ENCODE measurements at regions not wholly inside any gene's neighbourhood (a gene's known extent, or its start where the extent isn't known, plus 50 kb on each side); places are given as distances from the start of the nearest gene placed in this dataset.
"Not testable (repeated sequence)": the region's sequence is repeated elsewhere in the genome, so short reads cannot be mapped to it uniquely, and the experiment has no call there.

- no peak for DNase-seq (ENCODE audit: low read depth in 2 of 2)
These were observed 94.2 kb upstream of the SFSWAP start for GRCh38 chr12:131616738-131617137.

GRCh38 chr12:131617179-131617578 lies 93.7 kb upstream of the SFSWAP start:
- no peak for DNase-seq (ENCODE audit: low read depth in 2 of 2)

- DNase-seq (ENCODE audit: low read depth in 2 of 2) = no peak
These were observed 93.1 kb upstream of the SFSWAP start for GRCh38 chr12:131617596-131618302.

GRCh38 chr12:131618303-131618658 lies 92.6 kb upstream of the SFSWAP start:
- no peak for DNase-seq (ENCODE audit: low read depth in 2 of 2)

- no peak for DNase-seq (ENCODE audit: low read depth in 2 of 2)
These were observed 92.2 kb upstream of the SFSWAP start for GRCh38 chr12:131618701-131619100.

- DNase-seq (ENCODE audit: low read depth in 2 of 2) = no peak
These were observed 91.7 kb upstream of the SFSWAP start for GRCh38 chr12:131619106-131619642.

- DNase-seq (ENCODE audit: low read depth in 2 of 2) = no peak
These were observed 91.0 kb upstream of the SFSWAP start for GRCh38 chr12:131619736-131620506.

- no peak for DNase-seq (ENCODE audit: low read depth in 2 of 2)
These were observed 90.4 kb upstream of the SFSWAP start for GRCh38 chr12:131620520-131620919.

- DNase-seq (ENCODE audit: low read depth in 2 of 2) = no peak
These were observed 89.8 kb upstream of the SFSWAP start for GRCh38 chr12:131620946-131621681.

- DNase-seq (ENCODE audit: low read depth in 2 of 2) = no peak
These were observed 89.0 kb upstream of the SFSWAP start for GRCh38 chr12:131621701-131622421.

GRCh38 chr12:131622422-131622955 lies 88.4 kb upstream of the SFSWAP start:
- DNase-seq (ENCODE audit: low read depth in 2 of 2) = no peak

GRCh38 chr12:131623404-131624368 lies 87.2 kb upstream of the SFSWAP start:
- DNase-seq (ENCODE audit: low read depth in 2 of 2) = not testable (repeated sequence)

GRCh38 chr12:131624369-131624739 lies 86.5 kb upstream of the SFSWAP start:
- not testable (repeated sequence) for DNase-seq (ENCODE audit: low read depth in 2 of 2)

GRCh38 chr12:131624756-131625501 lies 86.0 kb upstream of the SFSWAP start:
- not testable (repeated sequence) for DNase-seq (ENCODE audit: low read depth in 2 of 2)

- not testable (repeated sequence) for DNase-seq (ENCODE audit: low read depth in 2 of 2)
These were observed 84.7 kb upstream of the SFSWAP start for GRCh38 chr12:131625966-131626722.

- DNase-seq (ENCODE audit: low read depth in 2 of 2) = not testable (repeated sequence)
These were observed 83.5 kb upstream of the SFSWAP start for GRCh38 chr12:131627151-131628022.

GRCh38 chr12:131628023-131628740 lies 82.7 kb upstream of the SFSWAP start:
- DNase-seq (ENCODE audit: low read depth in 2 of 2) = no peak
